ENCODE measurements at regions not wholly inside any gene's neighbourhood (a gene's known extent, or its start where the extent isn't known, plus 50 kb on each side); places are given as distances from the start of the nearest gene placed in this dataset.

GRCh38 chr6:16851758-16852157, 90.5 kb upstream of the ATXN1 start:
- H3K9me3 ChIP-seq = no peaks in the 10 kb centered on the region
- H3K36me3 ChIP-seq = no peaks in the 10 kb centered on the region
- no peak for DNase-seq (ENCODE audit: low spot score)
- H3K4me3 ChIP-seq = no peak overlapping the region
- peaks cover 3% of the 10 kb centered on the region for H3K4me1 ChIP-seq (replicated peaks)
- intact Hi-C loops (cut with DNase I) = no loop called here
- no peak overlapping the region for H3K27ac ChIP-seq
- TF ChIP-seq POLR2A (IDR thresholded peaks at IDR 0.05) (no peak), POLR2AphosphoS5 (IDR thresholded peaks at IDR 0.05) (no peak), CTCF (IDR thresholded peaks at IDR 0.05) (no peak)
- 13% methylated on average over 1 of the region's 1 CpG for whole genome bisulfite sequencing
- H3K27me3 ChIP-seq (replicated peaks; ENCODE audit: insufficient read depth) = no peaks in the 10 kb centered on the region

DNA sequence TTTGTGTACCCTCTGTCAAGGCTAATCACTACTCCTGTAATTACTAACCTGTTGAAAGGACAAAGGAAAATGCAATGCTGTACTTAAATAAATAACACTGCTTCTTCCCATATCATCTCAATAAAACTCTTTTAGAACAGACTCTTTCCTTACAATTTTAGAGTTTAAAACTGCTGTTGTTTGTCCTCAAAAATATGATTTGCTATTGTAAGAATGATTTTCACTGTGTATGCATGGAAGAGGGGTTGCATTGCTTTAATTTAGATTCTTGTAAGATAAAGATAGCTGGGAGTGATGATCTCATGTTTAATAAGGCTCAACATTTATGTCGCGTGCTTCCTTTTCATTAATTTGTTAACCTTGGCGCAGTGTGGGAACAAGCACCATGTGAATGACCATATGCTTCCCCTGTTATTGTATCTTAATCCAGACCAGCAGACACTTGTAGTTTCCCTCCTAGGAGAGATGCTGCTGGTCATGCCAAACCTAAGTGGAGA, 89.8 kb upstream of the ATXN1 start:
- Histone ChIP-seq H3K4me3 (no peak overlapping the region), H3K36me3 (no peaks in the 10 kb centered on the region), H3K27me3 (replicated peaks; ENCODE audit: insufficient read depth) (no peaks in the 10 kb centered on the region), H3K4me1 (replicated peaks) (peaks cover 3% of the 10 kb centered on the region), H3K9me3 (no peaks in the 10 kb centered on the region), H3K27ac (no peak overlapping the region)
- TF ChIP-seq POLR2A (IDR thresholded peaks at IDR 0.05) (no peak), CTCF (IDR thresholded peaks at IDR 0.05) (no peak)
- DNase-seq (ENCODE audit: low spot score) = no peak
- 92% methylated on average over 3 of the region's 3 CpGs for WGBS
- intact Hi-C loops (cut with DNase I) = no loop called here

GRCh38 chr6:16850681-16851026, 89.4 kb upstream of the ATXN1 start:
- TF ChIP-seq CTCF (IDR thresholded peaks at IDR 0.05) (no peak), POLR2A (IDR thresholded peaks at IDR 0.05) (no peak), POLR2AphosphoS5 (IDR thresholded peaks at IDR 0.05) (no peak)
- Histone ChIP-seq H3K9me3 (no peaks in the 10 kb centered on the region), H3K4me1 (replicated peaks) (peaks cover 3% of the 10 kb centered on the region), H3K27ac (no peak overlapping the region), H3K36me3 (no peaks in the 10 kb centered on the region), H3K27me3 (replicated peaks; ENCODE audit: insufficient read depth) (no peaks in the 10 kb centered on the region), H3K4me3 (no peak overlapping the region)
- WGBS = 70% methylated on average over 5 of the region's 5 CpGs
- intact Hi-C loops (cut with DNase I) = no loop called here
- DNase-seq (ENCODE audit: low spot score) = no peak

DNA sequence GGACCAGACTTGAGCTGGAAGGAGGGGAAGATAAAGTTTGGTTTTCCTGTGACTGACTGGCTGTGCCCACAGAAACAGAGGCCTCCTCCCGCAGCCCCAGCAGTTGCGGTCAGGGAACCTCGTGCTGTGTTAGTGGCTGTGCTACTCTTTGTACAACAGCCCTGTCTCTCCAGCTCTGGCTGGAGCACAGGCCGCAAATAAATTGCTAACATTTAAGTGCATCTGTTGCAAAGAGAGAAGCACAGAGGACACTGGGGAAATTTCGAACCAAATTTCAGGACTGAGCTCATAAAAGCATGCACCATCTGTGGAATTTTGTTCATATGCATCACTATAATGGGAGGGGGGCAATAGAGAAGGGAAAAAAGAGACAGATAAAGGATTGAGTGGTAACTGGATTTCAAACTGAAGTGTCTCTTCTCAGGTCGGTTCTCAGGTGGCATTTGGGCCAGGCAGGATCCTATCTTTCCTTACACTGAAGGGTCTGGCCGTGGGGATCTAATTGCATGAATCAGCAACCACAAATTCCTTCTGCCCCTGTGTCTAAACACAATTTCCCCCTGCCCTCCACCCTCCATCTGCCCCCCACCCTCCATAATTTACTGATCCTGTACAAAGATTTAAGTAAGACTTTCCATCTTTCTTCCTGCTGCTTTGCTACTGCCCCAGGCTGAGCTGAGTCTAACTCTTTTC, 88.9 kb upstream of the ATXN1 start:
- Histone ChIP-seq H3K27ac (peak overlapping the region; percentile 46 to 52), H3K36me3 (no peaks in the 10 kb centered on the region), H3K4me1 (replicated peaks) (peaks cover 3% of the 10 kb centered on the region), H3K9me3 (no peaks in the 10 kb centered on the region), H3K27me3 (replicated peaks; ENCODE audit: insufficient read depth) (no peaks in the 10 kb centered on the region), H3K4me3 (no peak overlapping the region)
- no peak for TF ChIP-seq POLR2A (IDR thresholded peaks at IDR 0.05)
- TF ChIP-seq POLR2AphosphoS5 (IDR thresholded peaks at IDR 0.05) = no peak
- TF ChIP-seq CTCF (IDR thresholded peaks at IDR 0.05) = no peak
- peak; percentile 17 for DNase-seq (ENCODE audit: low spot score)
- intact Hi-C loops (cut with DNase I) = loop anchor here (5.0 kb wide), 1 partner anchor 97 kb away; no protein-coding TSS in a partner anchor
- WGBS = 42% methylated on average over 7 of the region's 7 CpGs

Data from prostate gland (tissue), 2 donors.